Body of pancreas (tissue), 4 donors: ENCODE measurements at regions not wholly inside any gene's neighbourhood (a gene's known extent, or its start where the extent isn't known, plus 50 kb on each side); places are given as distances from the start of the nearest gene placed in this dataset.

ENCODE experiments used
- CTCF ChIP-seq, 7 experiments: fragments of 450-650 bp in 4 of 7; fragments of 200-600 bp in 3 of 7; sonication (generic) in 3 of 7; IDR thresholded peaks; one replicate each; pipeline ENCODE4 v1.5.1; 2016 to 2019; ENCODE audit warnings: antibody characterized with exemption in 7 of 7
- POLR2A ChIP-seq, 3 donors: fragments of 450-650 bp; IDR thresholded peaks; one replicate each; pipeline ENCODE4 v1.6.1; 2016; ENCODE audit warnings: antibody characterized with exemption in 3 of 3, mild to moderate bottlenecking in 2 of 3

- TF ChIP-seq CTCF (IDR thresholded peaks at IDR 0.05) (no peak), POLR2A (IDR thresholded peaks at IDR 0.05) (no peak)
Measured at GRCh38 chr20:61082720-61083119, 169.3 kb upstream of the CDH4 start.
